ENCODE measurements at regions not wholly inside any gene's neighbourhood (a gene's known extent, or its start where the extent isn't known, plus 50 kb on each side); places are given as distances from the start of the nearest gene placed in this dataset.
A peak's percentile ranks its signal among the peaks of the same experiment; 100 is the strongest.

GRCh38 chr15:95563634-95564033 is 766.9 kb upstream of the NR2F2 start:
- TF ChIP-seq JUND (IDR thresholded peaks at IDR 0.05; ENCODE audit: low read depth) = no peak
- DNase-seq (ENCODE audit: low read depth in 1 of 2, low spot score in 1 of 2) = peak in 1 of 2 experiments; percentile 29
- in situ Hi-C loops (cut with HindIII; ENCODE audit: low pct_unique_long_range_greater_than_20kb, low sequenced_read_pairs) = no loop called here

- DNase-seq (ENCODE audit: low read depth in 1 of 2, low spot score in 1 of 2) = no peak
- in situ Hi-C loops (cut with HindIII; ENCODE audit: low pct_unique_long_range_greater_than_20kb, low sequenced_read_pairs) = no loop called here
- TF ChIP-seq JUND (IDR thresholded peaks at IDR 0.05; ENCODE audit: low read depth) = no peak
Measured at GRCh38 chr15:95565016-95565600, 765.4 kb upstream of the NR2F2 start.

GRCh38 chr15:95565690-95566089 is 764.8 kb upstream of the NR2F2 start:
- in situ Hi-C loops (cut with HindIII; ENCODE audit: low pct_unique_long_range_greater_than_20kb, low sequenced_read_pairs) = no loop called here
- TF ChIP-seq JUND (IDR thresholded peaks at IDR 0.05; ENCODE audit: low read depth) = no peak
- no peak for DNase-seq (ENCODE audit: low read depth in 1 of 2, low spot score in 1 of 2)

- no peak for DNase-seq (ENCODE audit: low read depth in 1 of 2, low spot score in 1 of 2)
- no peak for TF ChIP-seq JUND (IDR thresholded peaks at IDR 0.05; ENCODE audit: low read depth)
- in situ Hi-C loops (cut with HindIII; ENCODE audit: low pct_unique_long_range_greater_than_20kb, low sequenced_read_pairs) = no loop called here
Measured at GRCh38 chr15:95567686-95568085, 762.8 kb upstream of the NR2F2 start.

- TF ChIP-seq JUND (IDR thresholded peaks at IDR 0.05; ENCODE audit: low read depth) = no peak
- in situ Hi-C loops (cut with HindIII; ENCODE audit: low pct_unique_long_range_greater_than_20kb, low sequenced_read_pairs) = no loop called here
- DNase-seq (ENCODE audit: low read depth in 1 of 2, low spot score in 1 of 2) = no peak
Measured at GRCh38 chr15:95574053-95574452, 756.4 kb upstream of the NR2F2 start.

- in situ Hi-C loops (cut with HindIII; ENCODE audit: low pct_unique_long_range_greater_than_20kb, low sequenced_read_pairs) = no loop called here
- no peak for DNase-seq (ENCODE audit: low read depth in 1 of 2, low spot score in 1 of 2)
- TF ChIP-seq JUND (IDR thresholded peaks at IDR 0.05; ENCODE audit: low read depth) = no peak
Measured at GRCh38 chr15:95577927-95578326, 752.6 kb upstream of the NR2F2 start.

- TF ChIP-seq JUND (IDR thresholded peaks at IDR 0.05; ENCODE audit: low read depth) = no peak
- peak in 1 of 2 experiments; percentile 18 for DNase-seq (ENCODE audit: low read depth in 1 of 2, low spot score in 1 of 2)
- in situ Hi-C loops (cut with HindIII; ENCODE audit: low pct_unique_long_range_greater_than_20kb, low sequenced_read_pairs) = no loop called here
Measured at GRCh38 chr15:95580121-95580520, 750.4 kb upstream of the NR2F2 start.

GRCh38 chr15:95581595-95581994 is 748.9 kb upstream of the NR2F2 start:
- no peak for TF ChIP-seq JUND (IDR thresholded peaks at IDR 0.05; ENCODE audit: low read depth)
- in situ Hi-C loops (cut with HindIII; ENCODE audit: low pct_unique_long_range_greater_than_20kb, low sequenced_read_pairs) = no loop called here
- DNase-seq (ENCODE audit: low read depth in 1 of 2, low spot score in 1 of 2) = no peak

GRCh38 chr15:95584088-95584487 is 746.4 kb upstream of the NR2F2 start:
- DNase-seq (ENCODE audit: low read depth in 1 of 2, low spot score in 1 of 2) = no peak
- TF ChIP-seq JUND (IDR thresholded peaks at IDR 0.05; ENCODE audit: low read depth) = no peak
- in situ Hi-C loops (cut with HindIII; ENCODE audit: low pct_unique_long_range_greater_than_20kb, low sequenced_read_pairs) = no loop called here

GRCh38 chr15:95588056-95588455 is 742.4 kb upstream of the NR2F2 start:
- DNase-seq (ENCODE audit: low read depth in 1 of 2, low spot score in 1 of 2) = no peak
- no peak for TF ChIP-seq JUND (IDR thresholded peaks at IDR 0.05; ENCODE audit: low read depth)
- in situ Hi-C loops (cut with HindIII; ENCODE audit: low pct_unique_long_range_greater_than_20kb, low sequenced_read_pairs) = no loop called here

GRCh38 chr15:95590533-95591044 is 739.9 kb upstream of the NR2F2 start:
- TF ChIP-seq JUND (IDR thresholded peaks at IDR 0.05; ENCODE audit: low read depth) = no peak
- in situ Hi-C loops (cut with HindIII; ENCODE audit: low pct_unique_long_range_greater_than_20kb, low sequenced_read_pairs) = no loop called here
- DNase-seq (ENCODE audit: low read depth in 1 of 2, low spot score in 1 of 2) = no peak

- TF ChIP-seq JUND (IDR thresholded peaks at IDR 0.05; ENCODE audit: low read depth) = no peak
- DNase-seq (ENCODE audit: low read depth in 1 of 2, low spot score in 1 of 2) = no peak
- in situ Hi-C loops (cut with HindIII; ENCODE audit: low pct_unique_long_range_greater_than_20kb, low sequenced_read_pairs) = no loop called here
Measured at GRCh38 chr15:95591270-95591669, 739.2 kb upstream of the NR2F2 start.

- in situ Hi-C loops (cut with HindIII; ENCODE audit: low pct_unique_long_range_greater_than_20kb, low sequenced_read_pairs) = no loop called here
- TF ChIP-seq JUND (IDR thresholded peaks at IDR 0.05; ENCODE audit: low read depth) = no peak
- no peak for DNase-seq (ENCODE audit: low read depth in 1 of 2, low spot score in 1 of 2)
Measured at GRCh38 chr15:95591886-95592285, 738.6 kb upstream of the NR2F2 start.

GRCh38 chr15:95594496-95594895 is 736.0 kb upstream of the NR2F2 start:
- no peak for TF ChIP-seq JUND (IDR thresholded peaks at IDR 0.05; ENCODE audit: low read depth)
- in situ Hi-C loops (cut with HindIII; ENCODE audit: low pct_unique_long_range_greater_than_20kb, low sequenced_read_pairs) = no loop called here
- no peak for DNase-seq (ENCODE audit: low read depth in 1 of 2, low spot score in 1 of 2)

Measured in T47D (cell line).